ENCODE measurements at regions not wholly inside any gene's neighbourhood (a gene's known extent, or its start where the extent isn't known, plus 50 kb on each side); places are given as distances from the start of the nearest gene placed in this dataset.
"Not testable (repeated sequence)": the region's sequence is repeated elsewhere in the genome, so short reads cannot be mapped to it uniquely, and the experiment has no call there.

DNA sequence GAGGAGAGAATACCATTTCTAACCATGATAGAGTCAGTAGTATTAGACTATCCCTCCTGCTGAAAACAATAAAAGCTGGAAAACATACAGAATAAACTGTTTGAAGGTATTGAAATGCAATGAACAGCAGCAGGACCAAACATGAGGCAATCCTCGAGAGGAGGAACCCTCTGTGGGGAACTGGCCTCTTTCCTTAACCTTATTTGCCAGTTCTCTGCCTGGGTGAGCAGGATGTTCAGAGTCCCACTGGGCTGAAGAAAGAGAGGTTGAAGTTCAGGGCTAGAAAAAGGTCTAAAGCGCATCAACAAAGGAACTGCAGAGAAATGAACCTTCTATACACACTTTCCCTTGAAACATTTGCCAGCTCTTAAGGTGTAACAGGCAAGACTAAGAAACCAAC, 79.8 kb upstream of the FHL2 start:
- in situ Hi-C loops (cut with MboI): no loop called here
- 66 to 72% methylated on average over 2 of the region's 2 CpGs for WGBS, 2 experiments (ENCODE audit: low coverage in 1 of 2, low lambda C conversion rate in 2 of 2, missing lambda C conversion rate in 2 of 2)

DNA sequence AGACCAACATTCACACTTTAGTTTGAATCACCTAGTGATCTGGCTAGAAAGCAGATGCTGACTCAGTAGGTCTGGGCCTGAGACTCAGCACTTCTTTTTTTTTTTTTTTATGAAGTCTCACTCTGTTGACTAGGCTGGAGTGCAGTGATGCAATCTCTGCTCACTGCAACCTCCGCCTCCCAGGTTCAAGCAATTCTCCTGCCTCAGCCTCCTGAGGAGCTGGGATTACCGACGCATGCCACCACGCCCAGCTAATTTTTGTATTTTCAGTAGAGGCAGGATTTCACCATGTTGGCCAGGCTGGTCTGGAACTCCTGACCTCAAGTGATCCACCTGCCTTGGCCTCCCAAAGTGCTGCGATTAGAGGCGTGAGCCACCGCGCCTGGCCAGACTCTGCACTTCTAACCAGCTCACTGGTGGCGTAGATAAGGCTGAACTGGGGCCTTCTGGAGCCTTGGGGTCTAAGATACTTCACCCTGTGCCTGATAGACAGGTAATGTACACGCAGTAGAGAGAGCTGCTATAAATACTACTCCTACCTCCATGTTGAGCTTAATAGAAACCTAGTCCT, 78.3 kb upstream of the FHL2 start:
- H2AFZ ChIP-seq; H4K20me1 ChIP-seq (ENCODE audit: insufficient read depth); in situ Hi-C loops (cut with MboI); H3K36me3 ChIP-seq (ENCODE audit: low read depth); H3K27ac ChIP-seq; H3K4me2 ChIP-seq (ENCODE audit: unreplicated experiment); H3K9me3 ChIP-seq (ENCODE audit: low read depth); H3K4me3 ChIP-seq; H3K9me2 ChIP-seq (ENCODE audit: insufficient read depth); H3F3A ChIP-seq (ENCODE audit: insufficient read depth); H3K4me1 ChIP-seq (ENCODE audit: insufficient read depth); H3K79me2 ChIP-seq (ENCODE audit: insufficient read depth); H3K27me3 ChIP-seq (replicated peaks; ENCODE audit: insufficient read depth); H3K9ac ChIP-seq: not testable (repeated sequence)
- DNase-seq: peak; percentile 6
- WGBS, 2 experiments (ENCODE audit: low coverage in 1 of 2, low lambda C conversion rate in 2 of 2, missing lambda C conversion rate in 2 of 2): 92 to 95% methylated on average over 10 of the region's 10 CpGs

More for the DNA sequence above, 79.8 kb upstream of the FHL2 start:
- Histone ChIP-seq H2AFZ (no peak overlapping the region), H3F3A (ENCODE audit: insufficient read depth) (no peaks in the 10 kb centered on the region), H3K9me2 (ENCODE audit: insufficient read depth) (no peaks in the 10 kb centered on the region), H3K9me3 (ENCODE audit: low read depth) (no peaks in the 10 kb centered on the region), H3K4me3 (no peak overlapping the region), H3K9ac (no peak overlapping the region), H3K79me2 (ENCODE audit: insufficient read depth) (no peaks in the 10 kb centered on the region), H3K4me2 (ENCODE audit: unreplicated experiment) (no peak overlapping the region), H3K36me3 (ENCODE audit: low read depth) (no peaks in the 10 kb centered on the region), H4K20me1 (ENCODE audit: insufficient read depth) (no peaks in the 10 kb centered on the region), H3K27ac (no peak overlapping the region), H3K27me3 (replicated peaks; ENCODE audit: insufficient read depth) (no peaks in the 10 kb centered on the region), H3K4me1 (ENCODE audit: insufficient read depth) (no peaks in the 10 kb centered on the region)
- DNase-seq: no peak
- TF ChIP-seq EZH2phosphoT487 (IDR thresholded peaks at IDR 0.05; ENCODE audit: insufficient read depth, low read depth) (no peak), EZH2 (IDR thresholded peaks at IDR 0.05; ENCODE audit: insufficient read depth, poor library complexity, severe bottlenecking) (no peak)

DNA sequence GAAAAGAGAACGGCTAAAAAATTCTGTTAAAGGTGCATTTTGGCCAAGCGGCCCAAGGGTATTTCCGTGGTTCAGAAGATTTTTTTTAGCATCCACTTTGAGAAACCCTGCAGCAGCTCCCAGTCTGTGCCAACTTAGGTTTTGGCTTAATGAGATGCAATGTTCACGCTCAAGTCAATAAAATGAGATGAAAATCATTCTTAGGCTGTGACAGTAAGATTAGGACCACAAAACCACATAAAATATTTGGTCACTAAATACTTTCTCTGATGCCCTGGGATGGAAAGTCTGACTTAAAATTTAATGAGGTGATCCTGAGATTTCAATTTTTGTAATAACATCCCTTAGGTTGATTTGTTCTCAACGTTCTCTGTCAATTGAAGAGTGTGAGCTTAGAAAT, 74.2 kb upstream of the FHL2 start:
- no peak overlapping the region for H3K27ac ChIP-seq
- H2AFZ ChIP-seq: no peak overlapping the region
- peaks cover 3% of the 10 kb centered on the region; the same call in 1 of the 2 replicates for H3F3A ChIP-seq (ENCODE audit: insufficient read depth)
- H3K9me3 ChIP-seq (ENCODE audit: low read depth): no peaks in the 10 kb centered on the region
- no peak overlapping the region for H3K4me3 ChIP-seq
- DNase-seq: no peak
- H3K27me3 ChIP-seq (replicated peaks; ENCODE audit: insufficient read depth): no peaks in the 10 kb centered on the region
- no peaks in the 10 kb centered on the region for H3K79me2 ChIP-seq (ENCODE audit: insufficient read depth)
- no peak for TF ChIP-seq EZH2phosphoT487 (IDR thresholded peaks at IDR 0.05; ENCODE audit: insufficient read depth, low read depth)
- no peak for TF ChIP-seq EZH2 (IDR thresholded peaks at IDR 0.05; ENCODE audit: insufficient read depth, poor library complexity, severe bottlenecking)
- WGBS, 2 experiments (ENCODE audit: low coverage in 1 of 2, low lambda C conversion rate in 2 of 2, missing lambda C conversion rate in 2 of 2): 85 to 86% methylated on average over 5 of the region's 5 CpGs
- no peaks in the 10 kb centered on the region for H4K20me1 ChIP-seq (ENCODE audit: insufficient read depth)
- peaks cover 7% of the 10 kb centered on the region for H3K4me1 ChIP-seq (ENCODE audit: insufficient read depth)
- in situ Hi-C loops (cut with MboI): no loop called here
- H3K4me2 ChIP-seq (ENCODE audit: unreplicated experiment): no peak overlapping the region
- no peaks in the 10 kb centered on the region for H3K9me2 ChIP-seq (ENCODE audit: insufficient read depth)
- H3K36me3 ChIP-seq (ENCODE audit: low read depth): no peaks in the 10 kb centered on the region
- H3K9ac ChIP-seq: no peak overlapping the region

DNA sequence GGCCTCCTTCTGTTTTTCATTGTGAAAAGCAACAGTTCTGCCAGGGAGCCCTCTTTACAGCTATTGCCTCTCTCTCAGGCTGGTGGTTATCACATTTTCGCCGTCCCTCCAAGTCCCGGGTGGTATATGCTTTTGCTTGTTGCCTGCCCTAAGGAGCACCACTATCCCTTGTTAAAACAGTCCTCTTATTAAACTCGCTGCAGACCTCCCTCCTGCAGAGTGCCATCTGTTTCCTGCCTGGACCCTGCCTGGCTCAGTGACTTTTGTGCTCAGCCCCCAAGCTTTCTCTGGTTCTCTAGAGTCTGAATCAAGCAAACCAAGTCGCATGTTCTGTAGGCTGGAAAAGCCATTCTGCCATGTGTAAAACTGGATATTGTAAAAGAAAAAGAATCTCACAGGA, 72.1 kb upstream of the FHL2 start:
- Histone ChIP-seq H3K9me3 (ENCODE audit: low read depth) (no peaks in the 10 kb centered on the region), H3K4me2 (ENCODE audit: unreplicated experiment) (no peak overlapping the region), H3K27ac (no peak overlapping the region), H3K27me3 (replicated peaks; ENCODE audit: insufficient read depth) (no peaks in the 10 kb centered on the region), H3K36me3 (ENCODE audit: low read depth) (no peaks in the 10 kb centered on the region), H3K4me1 (ENCODE audit: insufficient read depth) (peaks cover 13% of the 10 kb centered on the region), H3K9ac (no peak overlapping the region), H2AFZ (no peak overlapping the region), H3K9me2 (ENCODE audit: insufficient read depth) (no peaks in the 10 kb centered on the region), H3F3A (ENCODE audit: insufficient read depth) (peaks cover 3% of the 10 kb centered on the region; the same call in 1 of the 2 replicates), H3K79me2 (ENCODE audit: insufficient read depth) (no peaks in the 10 kb centered on the region), H3K4me3 (no peak overlapping the region), H4K20me1 (ENCODE audit: insufficient read depth) (no peaks in the 10 kb centered on the region)
- WGBS, 2 experiments (ENCODE audit: low coverage in 1 of 2, low lambda C conversion rate in 2 of 2, missing lambda C conversion rate in 2 of 2): 73 to 84% methylated on average over 5 of the region's 5 CpGs
- in situ Hi-C loops (cut with MboI): no loop called here
- TF ChIP-seq EZH2phosphoT487 (IDR thresholded peaks at IDR 0.05; ENCODE audit: insufficient read depth, low read depth) (no peak), EZH2 (IDR thresholded peaks at IDR 0.05; ENCODE audit: insufficient read depth, poor library complexity, severe bottlenecking) (no peak)
- no peak for DNase-seq

DNA sequence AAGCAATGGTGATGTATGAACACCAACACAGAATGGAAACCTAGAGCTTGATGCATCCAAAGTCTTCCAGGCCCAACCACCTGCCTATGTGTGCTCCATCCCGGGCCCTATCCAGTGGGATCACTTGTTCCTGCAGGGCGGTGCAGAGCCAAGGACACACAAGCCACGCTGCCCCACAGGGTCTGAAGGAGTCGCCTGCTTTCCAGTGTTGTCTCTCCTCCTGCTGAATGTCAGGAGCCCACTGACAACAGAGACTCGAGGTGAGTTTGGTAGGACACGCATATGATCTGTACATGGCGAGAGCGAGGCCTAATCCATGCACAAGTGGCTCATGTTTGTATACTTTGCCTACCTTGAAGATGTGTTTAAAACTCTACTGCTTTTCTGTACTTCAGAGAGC, 70.9 kb upstream of the FHL2 start:
- H3K4me2 ChIP-seq (ENCODE audit: unreplicated experiment): no peak overlapping the region
- no peaks in the 10 kb centered on the region for H3K79me2 ChIP-seq (ENCODE audit: insufficient read depth)
- no peak overlapping the region for H2AFZ ChIP-seq
- no peaks in the 10 kb centered on the region for H4K20me1 ChIP-seq (ENCODE audit: insufficient read depth)
- no peaks in the 10 kb centered on the region for H3K9me2 ChIP-seq (ENCODE audit: insufficient read depth)
- TF ChIP-seq EZH2 (IDR thresholded peaks at IDR 0.05; ENCODE audit: insufficient read depth, poor library complexity, severe bottlenecking) (no peak), EZH2phosphoT487 (IDR thresholded peaks at IDR 0.05; ENCODE audit: insufficient read depth, low read depth) (no peak)
- H3F3A ChIP-seq (ENCODE audit: insufficient read depth): peaks cover 3% of the 10 kb centered on the region; the same call in 1 of the 2 replicates
- H3K27me3 ChIP-seq (replicated peaks; ENCODE audit: insufficient read depth): no peaks in the 10 kb centered on the region
- peaks cover 13% of the 10 kb centered on the region for H3K4me1 ChIP-seq (ENCODE audit: insufficient read depth)
- no peak overlapping the region for H3K4me3 ChIP-seq
- WGBS, 2 experiments (ENCODE audit: low coverage in 1 of 2, low lambda C conversion rate in 2 of 2, missing lambda C conversion rate in 2 of 2): 86 to 89% methylated on average over 8 of the region's 8 CpGs
- no peak overlapping the region for H3K27ac ChIP-seq
- in situ Hi-C loops (cut with MboI): no loop called here
- no peak overlapping the region for H3K9ac ChIP-seq
- no peaks in the 10 kb centered on the region for H3K9me3 ChIP-seq (ENCODE audit: low read depth)
- no peak for DNase-seq
- no peaks in the 10 kb centered on the region for H3K36me3 ChIP-seq (ENCODE audit: low read depth)
